ENCODE measurements at regions not wholly inside any gene's neighbourhood (a gene's known extent, or its start where the extent isn't known, plus 50 kb on each side); places are given as distances from the start of the nearest gene placed in this dataset.

DNA sequence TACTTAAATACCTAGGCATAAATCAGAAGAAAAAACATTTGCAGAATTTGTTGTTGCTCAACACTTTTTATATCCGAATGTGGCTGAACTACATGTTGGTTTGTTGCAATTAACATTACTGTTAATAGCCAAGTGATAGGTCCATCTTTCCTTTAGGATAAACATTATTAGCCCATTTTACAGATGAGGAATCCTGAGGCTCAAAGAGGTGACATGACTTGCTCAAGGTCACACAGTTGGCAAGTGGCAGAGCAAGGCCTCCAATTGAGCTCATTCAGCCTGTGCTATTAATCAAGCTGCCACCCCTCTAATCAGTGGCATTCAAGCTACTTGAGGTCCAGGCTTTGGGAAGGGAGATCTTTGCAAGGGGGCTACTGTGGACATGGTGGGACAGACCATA is 125.8 kb upstream of the ATP2B2 start:
- Histone ChIP-seq H3K9me2 (replicated peaks; ENCODE audit: insufficient read depth, low read length) (no peaks in the 10 kb centered on the region), H3K4me3 (ENCODE audit: insufficient read depth, low read length, poor library complexity, severe bottlenecking) (no peak overlapping the region), H3K27ac (ENCODE audit: low read depth, low read length) (no peak overlapping the region), H4K20me1 (ENCODE audit: low read depth, low read length) (no peaks in the 10 kb centered on the region), H3K27me3 (ENCODE audit: low read length) (no peaks in the 10 kb centered on the region), H3K36me3 (ENCODE audit: low read length) (no peaks in the 10 kb centered on the region), H3K9ac (ENCODE audit: low read length) (no peak overlapping the region), H3K4me2 (ENCODE audit: low read depth, low read length, poor library complexity, severe bottlenecking) (no peak overlapping the region), H3F3A (ENCODE audit: insufficient read depth) (no peaks in the 10 kb centered on the region), H3K79me2 (ENCODE audit: insufficient read depth, low read length) (no peaks in the 10 kb centered on the region), H3K9me3 (ENCODE audit: insufficient read depth, low read length) (no peaks in the 10 kb centered on the region), H2AFZ (ENCODE audit: low read depth, low read length, severe bottlenecking) (no peak overlapping the region)
- no peak for TF ChIP-seq EZH2phosphoT487 (conservative IDR thresholded peaks at IDR 0.05; ENCODE audit: low read length)
- TF ChIP-seq, protein P1, sequence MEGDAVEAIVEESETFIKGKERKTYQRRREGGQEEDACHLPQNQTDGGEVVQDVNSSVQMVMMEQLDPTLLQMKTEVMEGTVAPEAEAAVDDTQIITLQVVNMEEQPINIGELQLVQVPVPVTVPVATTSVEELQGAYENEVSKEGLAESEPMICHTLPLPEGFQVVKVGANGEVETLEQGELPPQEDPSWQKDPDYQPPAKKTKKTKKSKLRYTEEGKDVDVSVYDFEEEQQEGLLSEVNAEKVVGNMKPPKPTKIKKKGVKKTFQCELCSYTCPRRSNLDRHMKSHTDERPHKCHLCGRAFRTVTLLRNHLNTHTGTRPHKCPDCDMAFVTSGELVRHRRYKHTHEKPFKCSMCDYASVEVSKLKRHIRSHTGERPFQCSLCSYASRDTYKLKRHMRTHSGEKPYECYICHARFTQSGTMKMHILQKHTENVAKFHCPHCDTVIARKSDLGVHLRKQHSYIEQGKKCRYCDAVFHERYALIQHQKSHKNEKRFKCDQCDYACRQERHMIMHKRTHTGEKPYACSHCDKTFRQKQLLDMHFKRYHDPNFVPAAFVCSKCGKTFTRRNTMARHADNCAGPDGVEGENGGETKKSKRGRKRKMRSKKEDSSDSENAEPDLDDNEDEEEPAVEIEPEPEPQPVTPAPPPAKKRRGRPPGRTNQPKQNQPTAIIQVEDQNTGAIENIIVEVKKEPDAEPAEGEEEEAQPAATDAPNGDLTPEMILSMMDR (IDR thresholded peaks at IDR 0.05; ENCODE audit: insufficient read depth, low read length, poor library complexity, severe bottlenecking), result no peak

DNA sequence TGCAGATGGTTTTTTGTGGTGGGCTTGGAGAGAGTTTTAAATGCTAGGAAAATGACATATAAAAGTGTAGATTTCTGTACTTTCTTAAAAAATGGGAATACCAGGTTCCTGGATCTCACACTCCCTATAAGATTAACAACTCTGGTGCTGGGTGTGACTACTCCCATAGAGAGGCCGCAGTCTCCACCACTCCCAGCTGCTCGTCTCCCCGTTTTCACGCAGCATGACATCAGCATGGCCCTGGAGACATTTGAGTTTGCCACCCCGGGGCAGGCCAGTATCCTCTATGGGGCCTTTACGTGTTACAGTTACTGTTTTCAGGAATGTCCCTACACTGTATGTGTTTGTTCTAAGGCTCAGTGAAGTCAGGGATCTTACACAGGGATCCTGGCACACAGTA is 126.7 kb upstream of the ATP2B2 start:
- H3K36me3 ChIP-seq (ENCODE audit: low read length), result no peaks in the 10 kb centered on the region
- H2AFZ ChIP-seq (ENCODE audit: low read depth, low read length, severe bottlenecking), result no peak overlapping the region
- no peaks in the 10 kb centered on the region for H3F3A ChIP-seq (ENCODE audit: insufficient read depth)
- no peak overlapping the region for H3K27ac ChIP-seq (ENCODE audit: low read depth, low read length)
- no peak overlapping the region for H3K9ac ChIP-seq (ENCODE audit: low read length)
- H4K20me1 ChIP-seq (ENCODE audit: low read depth, low read length), result no peaks in the 10 kb centered on the region
- H3K4me2 ChIP-seq (ENCODE audit: low read depth, low read length, poor library complexity, severe bottlenecking), result no peak overlapping the region
- no peaks in the 10 kb centered on the region for H3K9me3 ChIP-seq (ENCODE audit: insufficient read depth, low read length)
- no peaks in the 10 kb centered on the region for H3K9me2 ChIP-seq (replicated peaks; ENCODE audit: insufficient read depth, low read length)
- no peaks in the 10 kb centered on the region for H3K79me2 ChIP-seq (ENCODE audit: insufficient read depth, low read length)
- no peaks in the 10 kb centered on the region for H3K27me3 ChIP-seq (ENCODE audit: low read length)
- H3K4me3 ChIP-seq (ENCODE audit: insufficient read depth, low read length, poor library complexity, severe bottlenecking), result no peak overlapping the region
- TF ChIP-seq EZH2phosphoT487 (conservative IDR thresholded peaks at IDR 0.05; ENCODE audit: low read length), result no peak
- TF ChIP-seq, protein P1 (IDR thresholded peaks at IDR 0.05; ENCODE audit: insufficient read depth, low read length, poor library complexity, severe bottlenecking), result no peak

DNA sequence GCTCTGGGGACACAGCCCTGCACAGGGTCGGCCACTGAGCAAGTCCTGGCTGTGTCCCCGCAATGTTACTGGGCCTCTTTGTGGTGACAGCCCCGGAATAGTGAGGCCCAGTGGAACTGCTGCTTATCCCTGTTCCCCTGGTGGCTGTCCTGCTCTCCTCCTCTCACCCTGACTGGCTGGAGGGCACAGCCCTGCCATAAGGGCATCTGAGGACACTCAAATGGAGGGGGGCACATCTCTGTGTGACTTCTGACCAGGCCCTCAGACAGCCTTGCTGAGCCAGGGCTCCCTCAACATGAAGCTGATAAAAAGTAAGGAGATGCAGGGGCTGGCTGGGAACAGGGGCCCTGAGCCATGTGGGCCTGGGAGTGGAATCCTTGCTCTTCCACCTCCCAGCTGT is 127.4 kb upstream of the ATP2B2 start:
- H4K20me1 ChIP-seq (ENCODE audit: low read depth, low read length), result no peaks in the 10 kb centered on the region
- H3K36me3 ChIP-seq (ENCODE audit: low read length), result no peaks in the 10 kb centered on the region
- H3K9me3 ChIP-seq (ENCODE audit: insufficient read depth, low read length), result no peaks in the 10 kb centered on the region
- H2AFZ ChIP-seq (ENCODE audit: low read depth, low read length, severe bottlenecking), result no peak overlapping the region
- no peak overlapping the region for H3K4me2 ChIP-seq (ENCODE audit: low read depth, low read length, poor library complexity, severe bottlenecking)
- no peak overlapping the region for H3K4me3 ChIP-seq (ENCODE audit: insufficient read depth, low read length, poor library complexity, severe bottlenecking)
- H3K27me3 ChIP-seq (ENCODE audit: low read length), result no peaks in the 10 kb centered on the region
- H3K9ac ChIP-seq (ENCODE audit: low read length), result no peak overlapping the region
- H3K9me2 ChIP-seq (replicated peaks; ENCODE audit: insufficient read depth, low read length), result no peaks in the 10 kb centered on the region
- TF ChIP-seq, protein P1 (IDR thresholded peaks at IDR 0.05; ENCODE audit: insufficient read depth, low read length, poor library complexity, severe bottlenecking), result no peak
- no peak for TF ChIP-seq EZH2phosphoT487 (conservative IDR thresholded peaks at IDR 0.05; ENCODE audit: low read length)
- no peak overlapping the region for H3K27ac ChIP-seq (ENCODE audit: low read depth, low read length)
- no peaks in the 10 kb centered on the region for H3K79me2 ChIP-seq (ENCODE audit: insufficient read depth, low read length)
- H3F3A ChIP-seq (ENCODE audit: insufficient read depth), result no peaks in the 10 kb centered on the region

All from SU-DHL-6 (cell line).